ENCODE measurements at regions not wholly inside any gene's neighbourhood (a gene's known extent, or its start where the extent isn't known, plus 50 kb on each side); places are given as distances from the start of the nearest gene placed in this dataset.

GRCh38 chr5:117719413-117719812 lies 1144.8 kb upstream of the SEMA6A start:
- no peak for DNase-seq (ENCODE audit: low spot score)

- no peak for DNase-seq (ENCODE audit: low spot score)
Measured at GRCh38 chr5:117713585-117714198, 1139.1 kb upstream of the SEMA6A start.

DNA sequence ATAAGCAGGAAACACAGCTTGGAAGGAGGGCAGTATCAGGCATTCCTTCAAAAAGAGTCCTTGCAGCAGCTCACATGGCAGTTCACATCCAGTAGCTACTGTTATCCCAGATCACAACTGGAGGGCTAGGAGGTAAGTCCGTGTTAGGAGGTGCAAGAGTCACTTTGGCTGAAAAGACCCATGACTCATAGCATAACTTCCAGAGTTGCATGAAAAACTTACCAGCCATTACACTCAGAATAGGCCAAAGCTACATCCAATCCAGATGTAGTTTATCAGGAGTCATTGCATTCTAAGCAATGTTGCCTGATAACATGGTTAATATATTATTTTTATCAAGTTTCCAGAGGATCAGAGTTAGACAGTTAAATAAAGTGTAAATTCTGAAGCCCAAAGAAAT lies 1126.4 kb upstream of the SEMA6A start:
- no peak for DNase-seq (ENCODE audit: low spot score)

GRCh38 chr5:117692606-117693005 lies 1118.0 kb upstream of the SEMA6A start:
- DNase-seq (ENCODE audit: low spot score) = no peak

GRCh38 chr5:117691081-117691870 lies 1116.7 kb upstream of the SEMA6A start:
- DNase-seq (ENCODE audit: low spot score) = no peak

DNA sequence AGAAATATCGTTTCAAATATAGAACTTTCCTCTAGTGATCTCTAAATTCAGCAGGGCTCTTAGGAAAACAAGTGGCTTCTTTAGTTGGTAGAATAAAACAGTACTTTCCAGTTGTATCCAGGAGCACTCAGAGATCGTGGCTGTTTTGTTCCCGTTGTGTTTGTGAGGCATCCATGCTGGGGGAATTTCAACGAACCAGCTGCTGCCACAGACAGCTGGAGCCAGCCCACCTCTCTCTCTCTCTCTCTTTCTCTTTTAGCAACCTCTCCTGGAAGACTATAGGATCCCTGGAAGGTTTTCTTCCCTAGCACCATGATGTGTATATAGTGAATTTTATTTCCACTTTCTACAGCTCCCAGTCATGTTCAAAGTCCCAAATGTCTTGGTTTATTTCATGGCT lies 1116.0 kb upstream of the SEMA6A start:
- no peak for DNase-seq (ENCODE audit: low spot score)

GRCh38 chr5:117686926-117687325 lies 1112.3 kb upstream of the SEMA6A start:
- DNase-seq (ENCODE audit: low spot score) = no peak

DNA sequence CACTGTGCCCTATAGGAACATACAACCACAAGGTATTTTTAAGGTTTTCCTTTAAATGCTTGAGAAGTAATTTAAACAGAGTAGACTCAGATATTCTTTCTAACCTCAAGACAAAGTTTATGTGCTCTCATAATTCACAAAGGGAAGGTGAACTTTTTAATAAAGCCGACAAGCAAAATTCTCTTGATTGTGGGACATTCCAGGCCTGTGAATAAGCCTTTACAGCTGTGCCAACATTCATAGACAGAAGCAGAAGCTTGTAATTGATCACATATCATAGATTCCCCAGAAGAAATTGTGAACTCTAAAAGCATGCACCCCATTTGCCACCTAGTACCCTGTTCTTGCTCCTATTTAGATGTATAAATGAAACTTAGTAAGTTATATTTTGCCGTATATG lies 1107.8 kb upstream of the SEMA6A start:
- DNase-seq (ENCODE audit: low spot score) = no peak

- no peak for DNase-seq (ENCODE audit: low spot score)
Measured at GRCh38 chr5:117681431-117682254, 1107.0 kb upstream of the SEMA6A start.

- no peak for DNase-seq (ENCODE audit: low spot score)
Measured at GRCh38 chr5:117680426-117680825, 1105.8 kb upstream of the SEMA6A start.

DNA sequence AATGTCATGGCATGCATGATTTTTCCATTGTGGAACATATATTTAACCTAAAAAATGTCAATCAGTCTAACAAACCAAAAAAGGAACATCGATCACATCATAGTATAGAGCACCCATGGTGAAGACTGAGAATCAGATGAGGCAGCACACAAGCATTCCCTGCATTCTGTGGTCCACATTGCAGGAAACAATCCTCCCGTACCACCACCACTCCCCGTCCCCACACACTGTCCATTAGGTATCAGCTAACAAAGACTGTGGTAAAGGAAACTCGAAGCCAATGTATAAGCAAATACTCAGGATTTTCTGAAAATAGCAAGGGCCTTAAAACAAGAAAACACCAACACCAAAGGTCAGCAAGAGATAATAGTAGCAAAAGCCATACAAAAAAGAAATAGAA lies 1104.4 kb upstream of the SEMA6A start:
- DNase-seq (ENCODE audit: low spot score) = no peak

DNA sequence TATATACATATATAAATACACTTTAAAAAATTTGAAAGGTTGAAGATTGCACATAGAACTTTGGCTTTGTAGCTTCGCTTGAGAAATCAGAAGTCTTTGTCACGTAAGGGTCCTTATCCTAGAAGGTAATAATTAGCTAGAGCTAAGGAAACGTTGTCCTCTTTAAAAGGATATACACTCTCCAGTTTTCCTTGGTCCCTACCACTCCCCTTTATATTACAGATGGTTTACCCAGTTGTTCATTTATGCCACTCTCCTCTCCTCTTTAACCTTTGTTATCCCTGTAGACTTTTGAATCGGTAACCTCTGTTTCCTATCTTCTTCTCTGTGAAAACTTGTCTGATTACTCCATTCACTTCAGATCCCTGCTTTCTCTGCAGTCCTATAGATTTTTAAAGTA lies 1101.0 kb upstream of the SEMA6A start:
- DNase-seq (ENCODE audit: low spot score) = no peak

DNA sequence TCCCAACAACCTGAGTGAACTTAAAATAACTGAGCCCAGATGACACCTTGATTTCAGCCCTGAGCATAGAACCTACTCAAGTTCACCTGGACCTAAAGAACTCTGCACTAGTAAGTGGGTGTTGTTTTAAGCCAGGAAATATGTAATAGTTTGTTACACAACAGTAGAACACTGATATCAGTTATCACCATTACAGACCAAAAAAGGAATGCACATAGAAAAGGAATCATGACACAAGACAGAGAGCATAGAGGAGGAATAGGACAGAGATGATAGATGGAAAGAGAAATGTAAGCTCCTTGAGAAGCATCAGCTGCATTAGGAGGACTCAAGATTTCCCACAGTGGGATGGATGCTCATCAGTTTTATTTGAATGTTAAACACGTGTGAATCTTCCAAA lies 1096.9 kb upstream of the SEMA6A start:
- no peak for DNase-seq (ENCODE audit: low spot score)

- no peak for DNase-seq (ENCODE audit: low spot score)
Measured at GRCh38 chr5:117667105-117667504, 1092.5 kb upstream of the SEMA6A start.

DNA sequence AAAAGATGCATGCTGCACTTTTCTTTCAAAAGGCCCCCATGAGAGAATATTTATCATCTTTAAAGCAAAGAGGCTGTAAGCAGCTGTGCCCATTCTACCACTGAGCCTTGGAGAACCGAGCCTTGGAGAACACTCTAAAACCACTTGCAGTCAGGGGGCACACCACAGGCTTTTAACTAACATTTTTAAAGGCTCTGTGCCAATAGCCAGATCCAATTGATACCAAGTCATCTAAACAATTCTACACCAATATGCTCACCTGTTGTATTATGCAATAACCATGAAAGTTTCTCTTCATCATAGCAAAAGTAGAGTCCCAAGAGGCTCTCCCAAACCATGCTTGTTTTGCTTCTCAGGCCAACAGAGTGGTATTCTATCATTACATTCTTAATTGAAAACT lies 1090.5 kb upstream of the SEMA6A start:
- no peak for DNase-seq (ENCODE audit: low spot score)

DNA sequence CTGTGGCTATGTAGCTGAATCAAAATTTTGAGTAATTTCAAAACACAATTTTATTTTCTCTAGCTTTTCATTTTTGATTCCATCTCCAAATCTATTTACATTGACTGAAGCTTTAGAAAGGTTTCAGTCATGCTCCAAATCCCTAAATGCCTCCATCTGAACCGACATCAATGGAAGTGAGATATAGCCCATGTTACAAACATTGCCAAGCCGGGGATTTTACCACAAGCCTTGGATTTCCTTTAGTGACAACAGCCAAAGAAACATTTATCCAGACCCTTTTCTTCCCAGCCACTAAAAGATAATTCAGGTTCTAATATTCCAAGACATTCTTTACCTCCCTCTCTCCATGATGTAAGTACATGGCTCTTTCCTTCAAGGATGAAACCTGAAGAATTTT lies 1087.7 kb upstream of the SEMA6A start:
- no peak for DNase-seq (ENCODE audit: low spot score)

- no peak for DNase-seq (ENCODE audit: low spot score)
Measured at GRCh38 chr5:117657541-117657940, 1082.9 kb upstream of the SEMA6A start.

DNA sequence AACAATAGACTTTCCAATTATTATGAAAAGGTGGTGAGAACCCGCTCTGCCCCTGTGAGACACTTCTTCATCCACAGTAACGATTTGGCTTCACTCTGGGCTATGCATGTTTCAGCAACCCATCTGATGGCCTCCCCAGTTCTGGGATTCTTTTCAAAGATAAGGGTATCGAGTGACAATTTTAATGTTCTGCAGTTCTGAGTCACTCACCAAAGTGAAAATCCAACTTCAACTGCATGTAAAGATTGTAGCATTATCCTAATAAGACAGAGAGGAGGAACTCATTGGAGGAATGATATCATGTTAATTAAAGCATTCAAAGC lies 1078.3 kb upstream of the SEMA6A start:
- DNase-seq (ENCODE audit: low spot score) = no peak

GRCh38 chr5:117652036-117652957 lies 1077.7 kb upstream of the SEMA6A start:
- no peak for DNase-seq (ENCODE audit: low spot score)

GRCh38 chr5:117649821-117650220 lies 1075.2 kb upstream of the SEMA6A start:
- no peak for DNase-seq (ENCODE audit: low spot score)

- no peak for DNase-seq (ENCODE audit: low spot score)
Measured at GRCh38 chr5:117645400-117645799, 1070.8 kb upstream of the SEMA6A start.

- DNase-seq (ENCODE audit: low spot score) = no peak
Measured at GRCh38 chr5:117638581-117638980, 1064.0 kb upstream of the SEMA6A start.
